ENCODE measurements at regions not wholly inside any gene's neighbourhood (a gene's known extent, or its start where the extent isn't known, plus 50 kb on each side); places are given as distances from the start of the nearest gene placed in this dataset.

GRCh38 chr11:13885083-13885482 is 77.4 kb upstream of the SPON1 start:
- peak; percentile 60; the same call in 1 of the 2 replicates for TF ChIP-seq TEAD4 (IDR thresholded peaks at IDR 0.05)
- TF ChIP-seq FOXM1 (IDR thresholded peaks at IDR 0.05; ENCODE audit: borderline replicate concordance, low read depth): peak; percentile 27; the same call in 1 of the 2 replicates
- no peak for TF ChIP-seq CEBPB (IDR thresholded peaks at IDR 0.05)
- no peak for TF ChIP-seq RAD21 (IDR thresholded peaks at IDR 0.05; ENCODE audit: low read depth)
- no peak for TF ChIP-seq USF1 (IDR thresholded peaks at IDR 0.05)
- 0 out of 2 replicates have a peak, but pooled peaks have one; percentile 30 for TF ChIP-seq YY1 (IDR thresholded peaks at IDR 0.05; ENCODE audit: low read depth)
- no peak for TF ChIP-seq EGR1 (IDR thresholded peaks at IDR 0.05)
- TF ChIP-seq NFIC (IDR thresholded peaks at IDR 0.05): peak; percentile 66
- no peak for TF ChIP-seq ZBTB7A (IDR thresholded peaks at IDR 0.05; ENCODE audit: low read depth)
- no peak for TF ChIP-seq TAF1 (IDR thresholded peaks at IDR 0.05; ENCODE audit: low read depth)
- TF ChIP-seq TCF12 (IDR thresholded peaks at IDR 0.05; ENCODE audit: low read depth): 0 out of 2 replicates have a peak, but pooled peaks have one; percentile 24
- TF ChIP-seq EP300 (IDR thresholded peaks at IDR 0.05; ENCODE audit: borderline replicate concordance): peak; percentile 66; the same call in 1 of the 2 replicates
- TF ChIP-seq REST (IDR thresholded peaks at IDR 0.05; ENCODE audit: low read depth): no peak
- TF ChIP-seq MAX (IDR thresholded peaks at IDR 0.05): no peak
- TF ChIP-seq CREB1 (IDR thresholded peaks at IDR 0.05; ENCODE audit: low read depth): no peak

- TF ChIP-seq RAD21 (IDR thresholded peaks at IDR 0.05; ENCODE audit: low read depth) (peak; percentile 17; the same call in 1 of the 2 replicates), EGR1 (IDR thresholded peaks at IDR 0.05) (no peak), FOXM1 (IDR thresholded peaks at IDR 0.05; ENCODE audit: borderline replicate concordance, low read depth) (peak; percentile 94), REST (IDR thresholded peaks at IDR 0.05; ENCODE audit: low read depth) (no peak), EP300 (IDR thresholded peaks at IDR 0.05; ENCODE audit: borderline replicate concordance) (peak; percentile 97), TAF1 (IDR thresholded peaks at IDR 0.05; ENCODE audit: low read depth) (no peak), MAX (IDR thresholded peaks at IDR 0.05) (0 out of 2 replicates have a peak, but pooled peaks have one; percentile 23), CEBPB (IDR thresholded peaks at IDR 0.05) (peak; percentile 23; the same call in 1 of the 2 replicates), USF1 (IDR thresholded peaks at IDR 0.05) (no peak), TCF12 (IDR thresholded peaks at IDR 0.05; ENCODE audit: low read depth) (peak; percentile 93), YY1 (IDR thresholded peaks at IDR 0.05; ENCODE audit: low read depth) (peak; percentile 38; the same call in 1 of the 2 replicates), ZBTB7A (IDR thresholded peaks at IDR 0.05; ENCODE audit: low read depth) (no peak), NFIC (IDR thresholded peaks at IDR 0.05) (peak; percentile 99), CREB1 (IDR thresholded peaks at IDR 0.05; ENCODE audit: low read depth) (no peak), TEAD4 (IDR thresholded peaks at IDR 0.05) (peak; percentile 78)
Measured at GRCh38 chr11:13889552-13890249, 72.8 kb upstream of the SPON1 start.

- TF ChIP-seq TEAD4 (IDR thresholded peaks at IDR 0.05): no peak
- TF ChIP-seq EGR1 (IDR thresholded peaks at IDR 0.05): no peak
- no peak for TF ChIP-seq TAF1 (IDR thresholded peaks at IDR 0.05; ENCODE audit: low read depth)
- peak; percentile 16; the same call in 1 of the 2 replicates for TF ChIP-seq MAX (IDR thresholded peaks at IDR 0.05)
- TF ChIP-seq TCF12 (IDR thresholded peaks at IDR 0.05; ENCODE audit: low read depth): no peak
- no peak for TF ChIP-seq CEBPB (IDR thresholded peaks at IDR 0.05)
Measured at GRCh38 chr11:13891911-13892310, 70.6 kb upstream of the SPON1 start.

- peak; percentile 66 for TF ChIP-seq CEBPB (IDR thresholded peaks at IDR 0.05)
- no peak for TF ChIP-seq USF1 (IDR thresholded peaks at IDR 0.05)
- TF ChIP-seq MAX (IDR thresholded peaks at IDR 0.05): no peak
Measured at GRCh38 chr11:13896175-13896980, 66.1 kb upstream of the SPON1 start.
